GM12892 (cell line): ENCODE measurements at regions not wholly inside any gene's neighbourhood (a gene's known extent, or its start where the extent isn't known, plus 50 kb on each side); places are given as distances from the start of the nearest gene placed in this dataset.
"Not testable (repeated sequence)": the region's sequence is repeated elsewhere in the genome, so short reads cannot be mapped to it uniquely, and the experiment has no call there.

Experiments
- DNase-seq: peaks from one replicate; pipeline ENCODE4 v3.0.0; 2011; ENCODE audit not compliant: insufficient read length
- FAIRE-seq: peaks from 2 replicates; lab custom pipeline; 2011; peaks lifted over from hg19 to GRCh38; lab: Jason Lieb, UNC
- POLR2A ChIP-seq: IDR thresholded peaks from 2 replicates; pipeline ENCODE4 v1.6.1; 2011; ENCODE audit warnings: low read depth, low read length, control low read depth
- POLR2AphosphoS5 ChIP-seq: IDR thresholded peaks from 2 replicates; pipeline ENCODE4 v1.6.1; 2011; ENCODE audit warnings: low read depth, low read length, control low read depth
- TAF1 ChIP-seq: IDR thresholded peaks from 2 replicates; pipeline ENCODE4 v1.6.1; 2011; ENCODE audit warnings: low read depth, mild to moderate bottlenecking, control low read depth, low read length, borderline replicate concordance

GRCh38 chr6:155561966-155562364 is 106.3 kb upstream of the NOX3 start:
- FAIRE-seq (no peak), DNase-seq (no peak)
- TF ChIP-seq TAF1 = no peak
- TF ChIP-seq POLR2A = no peak
- TF ChIP-seq POLR2AphosphoS5 = no peak

- no peak for FAIRE-seq
- TF ChIP-seq TAF1 (no peak), POLR2AphosphoS5 (no peak), POLR2A (no peak)
Measured at GRCh38 chr6:155561257-155561965, 105.8 kb upstream of the NOX3 start.

GRCh38 chr6:155549928-155550327 is 94.3 kb upstream of the NOX3 start:
- TF ChIP-seq TAF1 = no peak
- TF ChIP-seq POLR2A = no peak
- TF ChIP-seq POLR2AphosphoS5 = no peak
- no peak for FAIRE-seq
- DNase-seq = no peak

More at GRCh38 chr6:155561257-155561965, 105.8 kb upstream of the NOX3 start:
- no peak for DNase-seq

GRCh38 chr6:155549028-155549798 is 93.6 kb upstream of the NOX3 start:
- no peak for TF ChIP-seq POLR2AphosphoS5
- no peak for TF ChIP-seq TAF1
- TF ChIP-seq POLR2A = no peak
- DNase-seq (no peak), FAIRE-seq (no peak)

GRCh38 chr6:155548576-155548975 is 92.9 kb upstream of the NOX3 start:
- FAIRE-seq (no peak), DNase-seq (no peak)
- TF ChIP-seq TAF1 (no peak), POLR2AphosphoS5 (no peak), POLR2A (no peak)

GRCh38 chr6:155544677-155545076 is 89.0 kb upstream of the NOX3 start:
- no peak for TF ChIP-seq POLR2A
- no peak for TF ChIP-seq TAF1
- no peak for TF ChIP-seq POLR2AphosphoS5
- FAIRE-seq = no peak

GRCh38 chr6:155543166-155543847 is 87.7 kb upstream of the NOX3 start:
- no peak for DNase-seq
- TF ChIP-seq TAF1 (no peak), POLR2A (no peak), POLR2AphosphoS5 (no peak)
- FAIRE-seq = peak; percentile 9

More at GRCh38 chr6:155544677-155545076, 89.0 kb upstream of the NOX3 start:
- no peak for DNase-seq

GRCh38 chr6:155542036-155542435 is 86.4 kb upstream of the NOX3 start:
- no peak for DNase-seq
- TF ChIP-seq POLR2A (no peak), POLR2AphosphoS5 (no peak), TAF1 (no peak)
- no peak for FAIRE-seq

- no peak for DNase-seq
- FAIRE-seq = no peak
- TF ChIP-seq TAF1 (no peak), POLR2A (no peak)
Measured at GRCh38 chr6:155538708-155539390, 83.2 kb upstream of the NOX3 start.

GRCh38 chr6:155534678-155535077 is 79.0 kb upstream of the NOX3 start:
- no peak for FAIRE-seq

GRCh38 chr6:155530219-155530834 is 74.7 kb upstream of the NOX3 start:
- FAIRE-seq (no peak), DNase-seq (no peak)
- TF ChIP-seq POLR2A (no peak), TAF1 (no peak), POLR2AphosphoS5 (no peak)

More at GRCh38 chr6:155534678-155535077, 79.0 kb upstream of the NOX3 start:
- TF ChIP-seq POLR2A (no peak), TAF1 (no peak), POLR2AphosphoS5 (no peak)
- no peak for DNase-seq

- FAIRE-seq, DNase-seq: not testable (repeated sequence)
Measured at GRCh38 chr6:155529814-155530213, 74.2 kb upstream of the NOX3 start.
